HK-2 (cell line): ENCODE measurements at regions not wholly inside any gene's neighbourhood (a gene's known extent, or its start where the extent isn't known, plus 50 kb on each side); places are given as distances from the start of the nearest gene placed in this dataset.

Source experiments
- DNase-seq: peaks from one replicate; pipeline ENCODE4 v3.0.0-alpha.2; 2018; ENCODE audit not compliant: unreplicated experiment

GRCh38 chr16:80418517-80419355, 122.1 kb upstream of the DYNLRB2 start:
- DNase-seq = no peak

DNA sequence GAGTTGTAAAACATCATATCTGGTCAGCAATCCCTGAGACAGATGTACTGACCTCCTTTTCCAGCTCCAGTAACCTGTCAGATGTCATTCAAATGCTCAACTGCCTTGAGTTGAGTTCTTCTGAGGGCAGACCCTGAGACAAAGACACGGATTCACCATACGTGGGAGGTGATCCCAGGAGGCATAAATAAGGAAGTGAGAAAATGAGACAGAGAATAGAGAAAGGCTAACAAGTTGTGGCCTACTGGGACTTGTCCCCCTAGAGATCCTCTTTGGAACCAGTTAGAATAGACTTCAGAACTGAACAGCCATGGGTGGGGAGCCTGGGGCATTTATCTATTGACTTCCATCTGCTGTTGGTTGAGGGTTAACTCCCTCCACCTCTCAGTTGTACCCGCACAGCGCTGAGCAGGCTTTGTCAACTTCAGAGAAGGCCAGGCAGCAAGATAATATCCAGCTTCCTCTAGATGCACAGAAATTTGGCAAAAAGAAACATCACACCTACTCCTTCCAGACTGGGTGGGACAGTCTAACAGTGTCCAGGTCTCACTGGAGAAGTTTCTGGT, 123.0 kb upstream of the DYNLRB2 start:
- DNase-seq = no peak

- DNase-seq = no peak
Observed at GRCh38 chr16:80408014-80408413, 132.8 kb upstream of the DYNLRB2 start.

- DNase-seq = no peak
Observed at GRCh38 chr16:80407265-80407987, 133.4 kb upstream of the DYNLRB2 start.

DNA sequence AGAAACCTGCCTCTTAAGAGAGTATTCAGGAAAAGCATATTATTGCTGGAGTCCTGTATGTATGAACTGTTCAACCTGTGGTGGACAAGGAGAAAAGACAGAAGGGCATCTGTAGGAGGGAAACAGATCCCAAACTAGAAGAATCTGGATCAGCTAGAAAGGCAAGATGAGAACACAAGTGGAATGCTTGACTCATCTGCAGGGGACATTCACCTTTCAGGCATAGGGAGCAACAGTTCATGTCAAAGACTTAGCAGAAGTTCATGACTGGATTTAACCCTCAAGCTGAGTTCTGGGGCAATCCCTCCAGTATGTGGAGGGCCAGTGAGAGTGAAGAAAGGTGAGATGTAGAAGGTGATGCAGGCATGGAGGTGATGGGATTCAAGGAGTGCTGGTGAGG, 135.9 kb upstream of the DYNLRB2 start:
- DNase-seq = no peak

- no peak for DNase-seq
Observed at GRCh38 chr16:80403894-80404293, 136.9 kb upstream of the DYNLRB2 start.

DNA sequence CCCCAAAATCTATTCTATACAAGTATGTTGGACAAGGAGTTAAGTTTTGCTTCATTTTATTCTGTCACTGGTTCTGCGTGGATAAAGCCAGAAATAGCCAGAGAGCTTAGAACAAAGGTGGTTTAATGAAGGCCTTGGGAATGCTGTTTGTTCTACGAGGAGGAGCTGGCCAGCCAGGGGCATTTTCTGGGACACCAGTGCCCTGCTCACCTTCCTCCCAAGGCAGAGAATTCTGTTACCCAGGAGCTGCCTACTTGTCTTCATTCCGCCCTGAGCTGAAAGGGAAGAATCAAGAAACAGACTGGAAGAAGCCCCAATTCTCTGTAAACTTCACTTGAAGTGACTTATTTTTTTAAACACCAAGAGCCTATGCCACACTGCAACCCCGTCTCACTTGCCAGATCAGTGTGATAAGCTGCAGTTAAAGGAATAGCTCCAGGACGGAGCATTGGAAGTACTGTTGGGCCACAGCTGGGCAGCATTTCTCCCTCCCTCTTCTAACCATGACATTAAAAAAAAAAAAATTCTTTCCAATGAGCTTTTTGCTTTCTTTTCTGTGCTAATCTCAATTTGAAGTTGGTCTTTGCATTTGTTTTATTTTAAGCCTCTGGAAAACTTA, 149.8 kb upstream of the DYNLRB2 start:
- no peak for DNase-seq

DNA sequence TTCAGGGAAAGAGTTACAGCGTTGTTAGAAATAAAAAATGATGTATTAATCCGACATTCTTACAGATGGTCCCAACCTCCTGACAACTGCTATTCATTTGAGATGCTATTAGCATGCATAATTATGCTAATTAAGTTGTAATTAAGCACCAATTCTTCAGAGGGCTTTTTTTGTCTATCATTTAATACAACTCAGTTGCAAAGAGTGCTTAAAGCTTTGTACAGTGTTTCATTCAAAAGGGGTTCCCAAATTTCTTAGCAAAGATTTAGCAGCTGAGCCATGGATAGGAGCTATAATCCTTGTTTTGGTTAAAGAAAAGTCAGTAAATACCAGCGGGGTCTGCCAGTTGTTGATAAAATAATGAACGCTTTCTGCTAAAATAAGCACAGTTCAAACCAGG, 150.7 kb upstream of the DYNLRB2 start:
- DNase-seq = no peak

GRCh38 chr16:80389338-80389737, 151.5 kb upstream of the DYNLRB2 start:
- DNase-seq = no peak

GRCh38 chr16:80387318-80387921, 153.4 kb upstream of the DYNLRB2 start:
- no peak for DNase-seq

GRCh38 chr16:80384862-80385261, 155.9 kb upstream of the DYNLRB2 start:
- no peak for DNase-seq

DNA sequence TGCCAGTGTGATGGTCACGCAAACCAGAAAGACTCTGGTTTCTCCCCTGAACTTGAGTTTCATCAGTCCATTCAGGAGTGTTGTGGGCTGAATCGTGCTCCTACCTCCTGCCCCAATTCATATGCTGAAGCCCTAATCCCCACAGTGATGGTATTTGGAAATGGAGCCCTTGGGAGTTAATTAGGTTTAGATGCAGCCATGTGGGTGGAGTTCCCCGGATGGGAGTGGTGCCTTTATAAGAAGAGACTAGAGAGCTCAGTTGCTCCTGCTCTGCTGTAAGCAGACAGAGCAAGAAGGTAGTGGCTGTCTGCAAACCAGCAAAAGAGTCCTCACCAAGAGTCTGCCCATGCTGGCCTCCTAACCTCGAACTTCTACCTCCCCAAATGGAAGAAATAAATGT, 160.3 kb upstream of the DYNLRB2 start:
- no peak for DNase-seq

- no peak for DNase-seq
Observed at GRCh38 chr16:80377096-80377956, 163.5 kb upstream of the DYNLRB2 start.

GRCh38 chr16:80375973-80376372, 164.8 kb upstream of the DYNLRB2 start:
- no peak for DNase-seq

DNA sequence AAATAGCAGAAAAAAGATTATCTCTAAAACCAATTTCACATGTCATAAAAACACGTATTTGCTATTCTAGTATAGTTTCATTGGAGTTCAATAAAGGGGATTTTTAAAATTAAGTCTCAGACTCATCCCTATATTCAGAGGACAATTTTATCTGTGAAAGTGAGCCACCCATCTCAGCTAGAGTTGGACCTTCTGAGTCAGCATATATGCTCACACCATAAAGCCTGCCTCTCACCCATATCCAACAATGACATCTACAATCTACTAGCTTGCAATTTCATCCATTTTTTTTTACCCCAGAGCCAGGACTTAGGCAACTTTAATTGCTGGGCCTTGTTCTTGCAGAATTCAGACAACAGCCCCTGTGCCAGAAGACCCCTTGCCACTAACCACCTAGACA, 165.3 kb upstream of the DYNLRB2 start:
- DNase-seq = no peak

DNA sequence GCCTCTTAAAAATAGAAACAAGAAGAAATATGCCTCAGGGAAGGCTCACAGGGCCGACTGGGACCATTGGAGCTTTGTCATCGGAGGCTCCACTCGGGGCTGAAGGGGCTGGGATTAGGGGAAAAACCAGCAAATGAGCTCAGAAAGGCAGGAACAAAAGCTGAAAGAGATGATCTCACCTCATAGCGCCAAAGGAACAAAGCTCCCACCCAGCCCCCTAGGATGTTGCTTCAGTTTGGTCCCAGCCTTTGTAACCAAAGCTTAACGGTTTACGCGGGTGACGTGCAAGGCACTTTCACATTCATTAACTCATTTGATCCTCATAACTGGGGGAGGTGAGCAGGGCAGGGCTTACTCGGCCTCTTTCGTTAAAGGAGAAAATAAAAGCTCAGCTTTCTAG, 168.5 kb upstream of the DYNLRB2 start:
- no peak for DNase-seq

GRCh38 chr16:80369138-80369958, 171.4 kb upstream of the DYNLRB2 start:
- DNase-seq = peak; percentile 11

GRCh38 chr16:80367037-80367658, 173.6 kb upstream of the DYNLRB2 start:
- no peak for DNase-seq

- DNase-seq = no peak
Observed at GRCh38 chr16:80366023-80366422, 174.8 kb upstream of the DYNLRB2 start.

DNA sequence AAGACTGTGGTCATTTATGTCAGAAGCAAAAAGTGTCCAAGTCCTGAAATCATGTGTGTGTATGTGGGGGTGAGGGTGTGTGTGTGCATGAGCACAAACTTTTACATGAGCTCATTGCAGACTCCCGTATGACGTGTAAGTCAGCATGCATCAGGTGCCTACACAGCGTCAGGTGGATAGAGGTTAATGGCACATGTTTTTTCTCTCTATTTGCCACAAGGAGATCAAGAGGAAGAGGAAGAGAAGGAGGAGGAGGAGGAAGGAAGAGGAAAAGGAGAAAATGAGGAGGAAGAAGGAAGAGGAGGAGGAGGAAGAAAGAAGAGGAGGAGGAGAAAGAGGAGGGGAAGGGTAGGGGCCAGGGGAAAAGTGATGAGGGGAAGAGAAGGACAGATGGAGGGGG, 178.0 kb upstream of the DYNLRB2 start:
- no peak for DNase-seq
